ENCODE measurements at regions not wholly inside any gene's neighbourhood (a gene's known extent, or its start where the extent isn't known, plus 50 kb on each side); places are given as distances from the start of the nearest gene placed in this dataset.

- ChIA-PET POLR2A (interaction anchor here (0.6 kb wide), 1 partner anchor 55 kb away, joined by 3 read pairs; no protein-coding TSS in a partner anchor), CTCF (interaction anchor here (0.9 kb wide), 1 partner anchor 41 kb away, joined by 6 read pairs; no protein-coding TSS in a partner anchor)
These were observed 49.8 kb upstream of the LMO2 start for GRCh38 chr11:33941637-33942160.

Measured in activated CD8-positive, alpha-beta memory T cell treated with anti-CD3 and anti-CD28 coated beads for 36 hours (primary cell).